ENCODE measurements at regions not wholly inside any gene's neighbourhood (a gene's known extent, or its start where the extent isn't known, plus 50 kb on each side); places are given as distances from the start of the nearest gene placed in this dataset.
A peak's percentile ranks its signal among the peaks of the same experiment; 100 is the strongest.

GRCh38 chr10:64142395-64142794 lies 621.2 kb downstream of the REEP3 start:
- Mint-ChIP-seq H3K4me1 (no peaks in the 10 kb centered on the region), H3K27me3 (ENCODE audit: insufficient read depth, low read depth, poor library complexity) (no peaks in the 10 kb centered on the region), H3K9me3 (no peaks in the 10 kb centered on the region), H3K4me3 (no peak overlapping the region), H3K27ac (no peak overlapping the region), H3K36me3 (ENCODE audit: low read depth) (no peaks in the 10 kb centered on the region)
- no peaks in the 10 kb centered on the region for H3K27me3 ChIP-seq (ENCODE audit: insufficient read depth)
- no peaks in the 10 kb centered on the region for H3K36me3 ChIP-seq (ENCODE audit: insufficient read depth)
- no peak overlapping the region for H3K4me2 ChIP-seq
- TF ChIP-seq, protein P1, sequence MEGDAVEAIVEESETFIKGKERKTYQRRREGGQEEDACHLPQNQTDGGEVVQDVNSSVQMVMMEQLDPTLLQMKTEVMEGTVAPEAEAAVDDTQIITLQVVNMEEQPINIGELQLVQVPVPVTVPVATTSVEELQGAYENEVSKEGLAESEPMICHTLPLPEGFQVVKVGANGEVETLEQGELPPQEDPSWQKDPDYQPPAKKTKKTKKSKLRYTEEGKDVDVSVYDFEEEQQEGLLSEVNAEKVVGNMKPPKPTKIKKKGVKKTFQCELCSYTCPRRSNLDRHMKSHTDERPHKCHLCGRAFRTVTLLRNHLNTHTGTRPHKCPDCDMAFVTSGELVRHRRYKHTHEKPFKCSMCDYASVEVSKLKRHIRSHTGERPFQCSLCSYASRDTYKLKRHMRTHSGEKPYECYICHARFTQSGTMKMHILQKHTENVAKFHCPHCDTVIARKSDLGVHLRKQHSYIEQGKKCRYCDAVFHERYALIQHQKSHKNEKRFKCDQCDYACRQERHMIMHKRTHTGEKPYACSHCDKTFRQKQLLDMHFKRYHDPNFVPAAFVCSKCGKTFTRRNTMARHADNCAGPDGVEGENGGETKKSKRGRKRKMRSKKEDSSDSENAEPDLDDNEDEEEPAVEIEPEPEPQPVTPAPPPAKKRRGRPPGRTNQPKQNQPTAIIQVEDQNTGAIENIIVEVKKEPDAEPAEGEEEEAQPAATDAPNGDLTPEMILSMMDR (conservative IDR thresholded peaks at IDR 0.05; ENCODE audit: low read depth in 2 of 2) = no peak
- no peak for TF ChIP-seq JUNB (IDR thresholded peaks at IDR 0.05; ENCODE audit: unreplicated experiment)
- no peak for TF ChIP-seq STAT1 (IDR thresholded peaks at IDR 0.05; ENCODE audit: unreplicated experiment)
- TF ChIP-seq, protein P2, sequence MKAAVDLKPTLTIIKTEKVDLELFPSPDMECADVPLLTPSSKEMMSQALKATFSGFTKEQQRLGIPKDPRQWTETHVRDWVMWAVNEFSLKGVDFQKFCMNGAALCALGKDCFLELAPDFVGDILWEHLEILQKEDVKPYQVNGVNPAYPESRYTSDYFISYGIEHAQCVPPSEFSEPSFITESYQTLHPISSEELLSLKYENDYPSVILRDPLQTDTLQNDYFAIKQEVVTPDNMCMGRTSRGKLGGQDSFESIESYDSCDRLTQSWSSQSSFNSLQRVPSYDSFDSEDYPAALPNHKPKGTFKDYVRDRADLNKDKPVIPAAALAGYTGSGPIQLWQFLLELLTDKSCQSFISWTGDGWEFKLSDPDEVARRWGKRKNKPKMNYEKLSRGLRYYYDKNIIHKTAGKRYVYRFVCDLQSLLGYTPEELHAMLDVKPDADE (IDR thresholded peaks at IDR 0.05) = no peak
- TF ChIP-seq ZNF114 (CRISPR knock-in tag; IDR thresholded peaks at IDR 0.05) = no peak
- TF ChIP-seq ZNF331 (CRISPR knock-in tag; IDR thresholded peaks at IDR 0.05; ENCODE audit: low read depth) = no peak
- no peak for TF ChIP-seq EZH2 (IDR thresholded peaks at IDR 0.05; ENCODE audit: low read depth, unreplicated experiment)
- no peak for TF ChIP-seq EZH2phosphoT487 (IDR thresholded peaks at IDR 0.05; ENCODE audit: unreplicated experiment)
- no peak for TF ChIP-seq REST (IDR thresholded peaks at IDR 0.05; ENCODE audit: unreplicated experiment)
- no peak for TF ChIP-seq CREB1 (CRISPR knock-in tag; IDR thresholded peaks at IDR 0.05; ENCODE audit: low read depth)
- no peak for TF ChIP-seq ZNF462 (CRISPR knock-in tag; IDR thresholded peaks at IDR 0.05)
- no peak for TF ChIP-seq NANOG (IDR thresholded peaks at IDR 0.05; ENCODE audit: borderline replicate concordance)
- TF ChIP-seq POLR2AphosphoS5 (IDR thresholded peaks at IDR 0.05; ENCODE audit: low read depth) = no peak
- no peaks in the 10 kb centered on the region for H3K79me2 ChIP-seq (replicated peaks; ENCODE audit: insufficient read depth)
- no peaks in the 10 kb centered on the region for H3F3A ChIP-seq (replicated peaks; ENCODE audit: low read depth)
- ATAC-seq (no peak), DNase-seq (ENCODE audit: low spot score) (no peak)
- no peak overlapping the region for H3K4me3 ChIP-seq
- no peaks in the 10 kb centered on the region for H3K4me1 ChIP-seq (ENCODE audit: insufficient read depth)
- H3K9me2 ChIP-seq (ENCODE audit: insufficient read depth) = no peaks in the 10 kb centered on the region
- H4K20me1 ChIP-seq (replicated peaks; ENCODE audit: insufficient read depth) = no peaks in the 10 kb centered on the region
- peak overlapping the region; percentile 65; the same call in 1 of the 2 replicates for H2AFZ ChIP-seq
- H3K27ac ChIP-seq (ENCODE audit: low read depth) = no peak overlapping the region
